Vagina (tissue), 2 donors: ENCODE measurements at regions not wholly inside any gene's neighbourhood (a gene's known extent, or its start where the extent isn't known, plus 50 kb on each side); places are given as distances from the start of the nearest gene placed in this dataset.

Source experiments
- DNase-seq, 2 donors: peaks; one replicate each; pipeline ENCODE4 v3.0.0-alpha.2; 2017; ENCODE audit errors: extremely low spot score in 2 of 2
- H3K27ac ChIP-seq: fragments of 200-600 bp; sonication (generic); one replicate; pipeline ENCODE4 v1.5.1; 2019
- H3K27me3 ChIP-seq: fragments of 200-600 bp; sonication (generic); one replicate; pipeline ENCODE4 v1.5.1; 2019
- H3K36me3 ChIP-seq, 2 donors: fragments of 200-600 bp; sonication (generic); one replicate each; pipeline ENCODE4 v1.5.1; 2017 to 2019
- H3K4me1 ChIP-seq: fragments of 200-600 bp; sonication (generic); one replicate; pipeline ENCODE4 v1.5.1; 2019
- H3K4me3 ChIP-seq, 2 donors: fragments of 200-600 bp; sonication (generic); 1 replicate in 1 of 2; 2 replicates in 1 of 2; pipeline ENCODE4 v1.5.1; 2016 to 2019
- H3K9me3 ChIP-seq: fragments of 200-600 bp; sonication (generic); one replicate; pipeline ENCODE4 v1.5.1; 2019
- CTCF ChIP-seq, 3 experiments: fragments of 450-650 bp in 2 of 3; fragments of 200-600 bp in 1 of 3; sonication (generic) in 1 of 3; IDR thresholded peaks; one replicate each; pipeline ENCODE4 v1.5.1; 2017 to 2019; ENCODE audit warnings: antibody characterized with exemption in 3 of 3, mild to moderate bottlenecking in 2 of 3, moderate library complexity in 2 of 3
- POLR2A ChIP-seq, 2 donors: fragments of 450-650 bp; IDR thresholded peaks; one replicate each; pipeline ENCODE4 v1.6.1; 2017; ENCODE audit warnings: antibody characterized with exemption in 2 of 2, mild to moderate bottlenecking in 2 of 2, moderate library complexity in 2 of 2
- POLR2AphosphoS5 ChIP-seq, 2 donors: sonication (generic); formaldehyde crosslinking; IDR thresholded peaks; one replicate each; pipeline ENCODE4 v1.9.0; 2017; ENCODE audit warnings: antibody characterized with exemption in 2 of 2, mild to moderate bottlenecking in 2 of 2, low read depth in 1 of 2; ENCODE audit not compliant: insufficient read depth in 1 of 2
- intact Hi-C: fragments of 100-400 bp; cut with DNase I; formaldehyde crosslinking; loops from one replicate; pipeline ENCODE4 v1.15.1; 2023

- intact Hi-C loops, result no loop called here
- Histone ChIP-seq H3K4me3 (no peak overlapping the region), H3K9me3 (no peaks in the 10 kb centered on the region), H3K27me3 (no peaks in the 10 kb centered on the region), H3K36me3 (no peaks in the 10 kb centered on the region), H3K27ac (no peak overlapping the region), H3K4me1 (no peaks in the 10 kb centered on the region)
- TF ChIP-seq POLR2A (IDR thresholded peaks at IDR 0.05), result no peak
- no peak for TF ChIP-seq POLR2AphosphoS5 (IDR thresholded peaks at IDR 0.05; ENCODE audit: insufficient read depth in 1 of 2, low read depth in 1 of 2)
- no peak for TF ChIP-seq CTCF (IDR thresholded peaks at IDR 0.05)
- DNase-seq, result no peak
Measured at GRCh38 chr7:115340828-115341227, 418.9 kb downstream of the MDFIC start.

- no peaks in the 10 kb centered on the region for H3K36me3 ChIP-seq
- intact Hi-C loops, result no loop called here
- no peak overlapping the region for H3K27ac ChIP-seq
- H3K4me1 ChIP-seq, result no peaks in the 10 kb centered on the region
- no peak for DNase-seq
- no peaks in the 10 kb centered on the region for H3K9me3 ChIP-seq
- no peak for TF ChIP-seq CTCF (IDR thresholded peaks at IDR 0.05)
- no peak for TF ChIP-seq POLR2AphosphoS5 (IDR thresholded peaks at IDR 0.05; ENCODE audit: insufficient read depth in 1 of 2, low read depth in 1 of 2)
- TF ChIP-seq POLR2A (IDR thresholded peaks at IDR 0.05), result no peak
- H3K27me3 ChIP-seq, result no peaks in the 10 kb centered on the region
- no peak overlapping the region for H3K4me3 ChIP-seq
Measured at GRCh38 chr7:115338016-115338415, 416.1 kb downstream of the MDFIC start.

- H3K27me3 ChIP-seq, result no peaks in the 10 kb centered on the region
- no peaks in the 10 kb centered on the region for H3K9me3 ChIP-seq
- DNase-seq, result no peak
- no peak overlapping the region for H3K4me3 ChIP-seq
- TF ChIP-seq POLR2A (IDR thresholded peaks at IDR 0.05), result no peak
- no peak for TF ChIP-seq POLR2AphosphoS5 (IDR thresholded peaks at IDR 0.05; ENCODE audit: insufficient read depth in 1 of 2, low read depth in 1 of 2)
- no peak for TF ChIP-seq CTCF (IDR thresholded peaks at IDR 0.05)
- H3K27ac ChIP-seq, result no peak overlapping the region
- intact Hi-C loops, result no loop called here
- H3K4me1 ChIP-seq, result no peaks in the 10 kb centered on the region
- H3K36me3 ChIP-seq, result no peaks in the 10 kb centered on the region
Measured at GRCh38 chr7:115332691-115333090, 410.8 kb downstream of the MDFIC start.

- intact Hi-C loops, result no loop called here
- no peaks in the 10 kb centered on the region for H3K27me3 ChIP-seq
- no peaks in the 10 kb centered on the region for H3K4me1 ChIP-seq
- H3K27ac ChIP-seq, result no peak overlapping the region
- TF ChIP-seq POLR2AphosphoS5 (IDR thresholded peaks at IDR 0.05; ENCODE audit: insufficient read depth in 1 of 2, low read depth in 1 of 2), result no peak
- TF ChIP-seq POLR2A (IDR thresholded peaks at IDR 0.05), result no peak
- no peaks in the 10 kb centered on the region for H3K36me3 ChIP-seq
- no peak overlapping the region for H3K4me3 ChIP-seq
- H3K9me3 ChIP-seq, result no peaks in the 10 kb centered on the region
- no peak for DNase-seq
Measured at GRCh38 chr7:115329006-115329405, 407.1 kb downstream of the MDFIC start.

GRCh38 chr7:115328018-115328417 lies 406.1 kb downstream of the MDFIC start:
- Histone ChIP-seq H3K4me1 (no peaks in the 10 kb centered on the region), H3K36me3 (no peaks in the 10 kb centered on the region), H3K9me3 (no peaks in the 10 kb centered on the region), H3K27me3 (no peaks in the 10 kb centered on the region), H3K4me3 (no peak overlapping the region), H3K27ac (no peak overlapping the region)
- TF ChIP-seq POLR2A (IDR thresholded peaks at IDR 0.05) (no peak), CTCF (IDR thresholded peaks at IDR 0.05) (no peak), POLR2AphosphoS5 (IDR thresholded peaks at IDR 0.05; ENCODE audit: insufficient read depth in 1 of 2, low read depth in 1 of 2) (no peak)
- DNase-seq, result no peak
- intact Hi-C loops, result no loop called here

- Histone ChIP-seq H3K4me1 (no peaks in the 10 kb centered on the region), H3K36me3 (no peaks in the 10 kb centered on the region), H3K27me3 (no peaks in the 10 kb centered on the region), H3K4me3 (no peak overlapping the region), H3K9me3 (no peaks in the 10 kb centered on the region), H3K27ac (no peak overlapping the region)
- intact Hi-C loops, result no loop called here
- DNase-seq, result no peak
- no peak for TF ChIP-seq CTCF (IDR thresholded peaks at IDR 0.05)
- no peak for TF ChIP-seq POLR2A (IDR thresholded peaks at IDR 0.05)
- TF ChIP-seq POLR2AphosphoS5 (IDR thresholded peaks at IDR 0.05; ENCODE audit: insufficient read depth in 1 of 2, low read depth in 1 of 2), result no peak
Measured at GRCh38 chr7:115327326-115327725, 405.4 kb downstream of the MDFIC start.
